OCI-LY7 (cell line): ENCODE measurements at regions not wholly inside any gene's neighbourhood (a gene's known extent, or its start where the extent isn't known, plus 50 kb on each side); places are given as distances from the start of the nearest gene placed in this dataset.

Experiments
- BruUV-seq: library from RNA; stranded (reverse); fragments of 400-500 nt; replicated peaks from 2 replicates; lab custom pipeline; 2021; lab: Mats Ljungman, UMichigan
- CTCF ChIA-PET: fragments of 300-600 bp; sonication (Branson Sonifier 250); formaldehyde crosslinking; loops from one replicate; lab custom pipeline; 2022; ENCODE audit warnings: antibody characterized with exemption; ENCODE audit not compliant: unreplicated experiment; lab: Charles Lee
- POLR2A ChIA-PET: fragments of 300-600 bp; sonication (Branson Sonifier 250); formaldehyde crosslinking; loops from one replicate; lab custom pipeline; 2022; ENCODE audit warnings: antibody characterized with exemption; lab: Charles Lee
- DNase-seq: peaks from one replicate; pipeline ENCODE4 v3.0.0-alpha.2; 2015; ENCODE audit warnings: low spot score
- H2AFZ ChIP-seq: fragments of 200-600 bp; sonication (generic), shearing (Covaris generic); 2 replicates; pipeline ENCODE4 v1.6.1; 2014; ENCODE audit warnings: mild to moderate bottlenecking, antibody characterized with exemption, low read length, moderate library complexity
- H3K27ac ChIP-seq: fragments of 200-600 bp; sonication (generic); 2 replicates; pipeline ENCODE4 v1.5.1; 2014; ENCODE audit warnings: mixed run types, low read depth, mild to moderate bottlenecking, moderate library complexity, low read length, inconsistent platforms; ENCODE audit not compliant: poor library complexity, severe bottlenecking
- H3K36me3 ChIP-seq: fragments of 200-600 bp; sonication (generic); 2 replicates; pipeline ENCODE4 v1.6.1; 2014; ENCODE audit warnings: mild to moderate bottlenecking, antibody characterized with exemption, low read length, moderate library complexity, mixed read lengths; ENCODE audit not compliant: insufficient read depth
- H3K4me1 ChIP-seq: fragments of 200-600 bp; sonication (generic); 2 replicates; pipeline ENCODE4 v1.5.1; 2014; ENCODE audit warnings: mild to moderate bottlenecking, low read length; ENCODE audit not compliant: insufficient read depth, poor library complexity, severe bottlenecking
- H3K4me2 ChIP-seq: fragments of 200-600 bp; sonication (generic); 2 replicates; pipeline ENCODE4 v1.6.1; 2014; ENCODE audit warnings: mild to moderate bottlenecking, low read length
- H3K4me3 ChIP-seq: fragments of 200-600 bp; sonication (generic); 2 replicates; pipeline ENCODE4 v1.5.1; 2014; ENCODE audit warnings: mild to moderate bottlenecking, low read depth, low read length; ENCODE audit not compliant: poor library complexity, severe bottlenecking
- H3K79me2 ChIP-seq: fragments of 200-600 bp; sonication (generic); 2 replicates; pipeline ENCODE4 v1.6.1; 2016; ENCODE audit warnings: low read depth, mild to moderate bottlenecking, low read length, moderate library complexity, mixed read lengths; ENCODE audit not compliant: insufficient read depth
- H3K9me2 ChIP-seq: fragments of 200-600 bp; sonication (generic); 2 replicates; pipeline ENCODE4 v1.6.1; 2016; ENCODE audit warnings: mild to moderate bottlenecking, low read length, mixed read lengths; ENCODE audit not compliant: insufficient read depth
- H3K9me3 ChIP-seq: fragments of 200-600 bp; sonication (generic); 2 replicates; pipeline ENCODE4 v1.6.1; 2014; ENCODE audit warnings: mild to moderate bottlenecking, mixed run types, low read length, mixed read lengths
- H4K20me1 ChIP-seq: fragments of 200-600 bp; sonication (generic); 2 replicates; pipeline ENCODE4 v1.6.1; 2014; ENCODE audit warnings: mild to moderate bottlenecking, antibody characterized with exemption, low read length, moderate library complexity, mixed read lengths; ENCODE audit not compliant: insufficient read depth
- CTCF ChIP-seq: fragments of 200-600 bp; sonication (generic); conservative IDR thresholded peaks from 2 replicates; pipeline ENCODE4 v1.5.1; 2014; ENCODE audit warnings: mild to moderate bottlenecking, antibody characterized with exemption, low read length, moderate library complexity, mixed read lengths
- EZH2phosphoT487 ChIP-seq: fragments of 200-600 bp; sonication (generic); IDR thresholded peaks from 2 replicates; pipeline ENCODE4 v1.6.1; 2018; ENCODE audit warnings: low read depth, borderline replicate concordance, mild to moderate bottlenecking, mixed run types, antibody characterized with exemption, low read length, moderate library complexity, mixed read lengths
- intact Hi-C: fragments of 100-400 bp; cut with micrococcal nuclease; formaldehyde crosslinking; loops from one replicate; pipeline ENCODE4 v1.10.0; 2022; ENCODE audit not compliant: unreplicated experiment

GRCh38 chr2:105611333-105611637 lies 133.4 kb upstream of the NCK2 start:
- POLR2A ChIA-PET: no interaction called here
- CTCF ChIA-PET: no interaction called here
- intact Hi-C loops: no loop called here
- H2AFZ ChIP-seq: no peak overlapping the region
- no peaks in the 10 kb centered on the region for H3K9me2 ChIP-seq
- H4K20me1 ChIP-seq: no peaks in the 10 kb centered on the region
- no peak overlapping the region for H3K4me3 ChIP-seq
- no peak overlapping the region for H3K4me2 ChIP-seq
- H3K4me1 ChIP-seq: no peaks in the 10 kb centered on the region
- no peak for DNase-seq
- no peaks in the 10 kb centered on the region for H3K9me3 ChIP-seq
- BruUV-seq: no TSS peak
- no peak overlapping the region for H3K27ac ChIP-seq
- TF ChIP-seq CTCF: no peak
- TF ChIP-seq EZH2phosphoT487: no peak
- no peaks in the 10 kb centered on the region for H3K36me3 ChIP-seq
- no peaks in the 10 kb centered on the region for H3K79me2 ChIP-seq

- POLR2A ChIA-PET: no interaction called here
Observed at GRCh38 chr2:105610576-105611332, 134.0 kb upstream of the NCK2 start.

GRCh38 chr2:105609746-105610402 lies 134.8 kb upstream of the NCK2 start:
- POLR2A ChIA-PET: no interaction called here
- BruUV-seq: no TSS peak
- intact Hi-C loops: no loop called here

More at GRCh38 chr2:105610576-105611332, 134.0 kb upstream of the NCK2 start:
- no peaks in the 10 kb centered on the region for H3K36me3 ChIP-seq
- H3K4me3 ChIP-seq: no peak overlapping the region
- H3K4me1 ChIP-seq: no peaks in the 10 kb centered on the region
- CTCF ChIA-PET: no interaction called here
- intact Hi-C loops: no loop called here
- no peak overlapping the region for H3K27ac ChIP-seq
- no peak for TF ChIP-seq EZH2phosphoT487
- no peak for DNase-seq
- H2AFZ ChIP-seq: no peak overlapping the region
- H3K4me2 ChIP-seq: no peak overlapping the region
- no peaks in the 10 kb centered on the region for H3K9me3 ChIP-seq
- H4K20me1 ChIP-seq: no peaks in the 10 kb centered on the region
- no peaks in the 10 kb centered on the region for H3K79me2 ChIP-seq
- no TSS peak for BruUV-seq
- no peaks in the 10 kb centered on the region for H3K9me2 ChIP-seq

More at GRCh38 chr2:105609746-105610402, 134.8 kb upstream of the NCK2 start:
- no peaks in the 10 kb centered on the region for H3K36me3 ChIP-seq
- H3K9me3 ChIP-seq: no peaks in the 10 kb centered on the region
- TF ChIP-seq CTCF: no peak
- no peak for TF ChIP-seq EZH2phosphoT487
- CTCF ChIA-PET: no interaction called here
- H3K4me1 ChIP-seq: no peaks in the 10 kb centered on the region
- no peak overlapping the region for H3K27ac ChIP-seq
- H3K9me2 ChIP-seq: no peaks in the 10 kb centered on the region
- no peaks in the 10 kb centered on the region for H3K79me2 ChIP-seq
- H3K4me2 ChIP-seq: no peak overlapping the region
- DNase-seq: no peak
- no peak overlapping the region for H2AFZ ChIP-seq
- H3K4me3 ChIP-seq: no peak overlapping the region
- H4K20me1 ChIP-seq: no peaks in the 10 kb centered on the region
